ENCODE measurements at regions not wholly inside any gene's neighbourhood (a gene's known extent, or its start where the extent isn't known, plus 50 kb on each side); places are given as distances from the start of the nearest gene placed in this dataset.

- Histone ChIP-seq H3K9me3 (ENCODE audit: insufficient read depth, low read depth, low read length) (no peaks in the 10 kb centered on the region), H3K9ac (ENCODE audit: low read depth, low read length) (no peak overlapping the region), H3K36me3 (ENCODE audit: insufficient read depth, low read length) (no peaks in the 10 kb centered on the region), H3K27ac (ENCODE audit: low read depth, low read length) (no peak overlapping the region), H3K4me3 (ENCODE audit: low read length) (no peak overlapping the region), H3K4me1 (ENCODE audit: insufficient read depth, low read length) (no peaks in the 10 kb centered on the region), H3K27me3 (ENCODE audit: insufficient read depth, low read length) (no peaks in the 10 kb centered on the region)
Measured at GRCh38 chr6:126419901-126420300, 80.0 kb downstream of the CENPW start.

- H3K4me3 ChIP-seq (ENCODE audit: low read length), result no peak overlapping the region
- no peak overlapping the region for H3K9ac ChIP-seq (ENCODE audit: low read depth, low read length)
- no peak overlapping the region for H3K27ac ChIP-seq (ENCODE audit: low read depth, low read length)
- no peaks in the 10 kb centered on the region for H3K36me3 ChIP-seq (ENCODE audit: insufficient read depth, low read length)
- H3K9me3 ChIP-seq (ENCODE audit: insufficient read depth, low read depth, low read length), result no peaks in the 10 kb centered on the region
- WGBS, result 93% methylated on average over 1 of the region's 2 CpGs
- no peaks in the 10 kb centered on the region for H3K4me1 ChIP-seq (ENCODE audit: insufficient read depth, low read length)
- no peaks in the 10 kb centered on the region for H3K27me3 ChIP-seq (ENCODE audit: insufficient read depth, low read length)
Measured at GRCh38 chr6:126422912-126423311, 83.0 kb downstream of the CENPW start.

- Histone ChIP-seq H3K4me3 (ENCODE audit: low read length) (no peak overlapping the region), H3K4me1 (ENCODE audit: insufficient read depth, low read length) (no peaks in the 10 kb centered on the region), H3K36me3 (ENCODE audit: insufficient read depth, low read length) (no peaks in the 10 kb centered on the region), H3K9ac (ENCODE audit: low read depth, low read length) (no peak overlapping the region), H3K27ac (ENCODE audit: low read depth, low read length) (no peak overlapping the region), H3K9me3 (ENCODE audit: insufficient read depth, low read depth, low read length) (no peaks in the 10 kb centered on the region), H3K27me3 (ENCODE audit: insufficient read depth, low read length) (no peaks in the 10 kb centered on the region)
- 89% methylated on average over 3 of the region's 3 CpGs for WGBS
Measured at GRCh38 chr6:126427713-126428112, 87.8 kb downstream of the CENPW start.

GRCh38 chr6:126429866-126430265, 90.0 kb downstream of the CENPW start:
- no peaks in the 10 kb centered on the region for H3K36me3 ChIP-seq (ENCODE audit: insufficient read depth, low read length)
- no peak overlapping the region for H3K4me3 ChIP-seq (ENCODE audit: low read length)
- no CpG with 5 or more reads among the region's 1 CpG for WGBS
- H3K27ac ChIP-seq (ENCODE audit: low read depth, low read length), result no peak overlapping the region
- H3K27me3 ChIP-seq (ENCODE audit: insufficient read depth, low read length), result no peaks in the 10 kb centered on the region
- no peaks in the 10 kb centered on the region for H3K9me3 ChIP-seq (ENCODE audit: insufficient read depth, low read depth, low read length)
- H3K4me1 ChIP-seq (ENCODE audit: insufficient read depth, low read length), result no peaks in the 10 kb centered on the region
- H3K9ac ChIP-seq (ENCODE audit: low read depth, low read length), result no peak overlapping the region

GRCh38 chr6:126432564-126432963, 92.6 kb downstream of the CENPW start:
- Histone ChIP-seq H3K9me3 (ENCODE audit: insufficient read depth, low read depth, low read length) (no peaks in the 10 kb centered on the region), H3K27me3 (ENCODE audit: insufficient read depth, low read length) (no peaks in the 10 kb centered on the region), H3K4me1 (ENCODE audit: insufficient read depth, low read length) (no peaks in the 10 kb centered on the region), H3K27ac (ENCODE audit: low read depth, low read length) (no peak overlapping the region), H3K36me3 (ENCODE audit: insufficient read depth, low read length) (no peaks in the 10 kb centered on the region), H3K4me3 (ENCODE audit: low read length) (no peak overlapping the region), H3K9ac (ENCODE audit: low read depth, low read length) (no peak overlapping the region)

- no peak overlapping the region for H3K4me3 ChIP-seq (ENCODE audit: low read length)
- H3K27me3 ChIP-seq (ENCODE audit: insufficient read depth, low read length), result no peaks in the 10 kb centered on the region
- no peaks in the 10 kb centered on the region for H3K36me3 ChIP-seq (ENCODE audit: insufficient read depth, low read length)
- H3K9ac ChIP-seq (ENCODE audit: low read depth, low read length), result no peak overlapping the region
- H3K4me1 ChIP-seq (ENCODE audit: insufficient read depth, low read length), result no peaks in the 10 kb centered on the region
- H3K27ac ChIP-seq (ENCODE audit: low read depth, low read length), result no peak overlapping the region
- H3K9me3 ChIP-seq (ENCODE audit: insufficient read depth, low read depth, low read length), result no peaks in the 10 kb centered on the region
Measured at GRCh38 chr6:126433927-126434326, 94.0 kb downstream of the CENPW start.

- no peaks in the 10 kb centered on the region for H3K36me3 ChIP-seq (ENCODE audit: insufficient read depth, low read length)
- H3K9ac ChIP-seq (ENCODE audit: low read depth, low read length), result no peak overlapping the region
- H3K27me3 ChIP-seq (ENCODE audit: insufficient read depth, low read length), result no peaks in the 10 kb centered on the region
- no peak overlapping the region for H3K4me3 ChIP-seq (ENCODE audit: low read length)
- no peak overlapping the region for H3K27ac ChIP-seq (ENCODE audit: low read depth, low read length)
- H3K9me3 ChIP-seq (ENCODE audit: insufficient read depth, low read depth, low read length), result no peaks in the 10 kb centered on the region
- H3K4me1 ChIP-seq (ENCODE audit: insufficient read depth, low read length), result no peaks in the 10 kb centered on the region
Measured at GRCh38 chr6:126437205-126437604, 97.3 kb downstream of the CENPW start.

GRCh38 chr6:126439040-126439439, 99.1 kb downstream of the CENPW start:
- Histone ChIP-seq H3K4me3 (ENCODE audit: low read length) (no peak overlapping the region), H3K4me1 (ENCODE audit: insufficient read depth, low read length) (no peaks in the 10 kb centered on the region), H3K36me3 (ENCODE audit: insufficient read depth, low read length) (no peaks in the 10 kb centered on the region), H3K9ac (ENCODE audit: low read depth, low read length) (no peak overlapping the region), H3K27me3 (ENCODE audit: insufficient read depth, low read length) (no peaks in the 10 kb centered on the region), H3K27ac (ENCODE audit: low read depth, low read length) (no peak overlapping the region), H3K9me3 (ENCODE audit: insufficient read depth, low read depth, low read length) (no peaks in the 10 kb centered on the region)
- whole genome bisulfite sequencing, result 97% methylated on average over 1 of the region's 1 CpG

GRCh38 chr6:126440923-126441322, 101.0 kb downstream of the CENPW start:
- H3K27me3 ChIP-seq (ENCODE audit: insufficient read depth, low read length), result no peaks in the 10 kb centered on the region
- H3K4me1 ChIP-seq (ENCODE audit: insufficient read depth, low read length), result peaks cover 8% of the 10 kb centered on the region; the same call in 1 of the 2 replicates
- no peak overlapping the region for H3K9ac ChIP-seq (ENCODE audit: low read depth, low read length)
- no peaks in the 10 kb centered on the region for H3K9me3 ChIP-seq (ENCODE audit: insufficient read depth, low read depth, low read length)
- H3K4me3 ChIP-seq (ENCODE audit: low read length), result no peak overlapping the region
- no peak overlapping the region for H3K27ac ChIP-seq (ENCODE audit: low read depth, low read length)
- no peaks in the 10 kb centered on the region for H3K36me3 ChIP-seq (ENCODE audit: insufficient read depth, low read length)
- 96% methylated on average over 2 of the region's 2 CpGs for WGBS

GRCh38 chr6:126444659-126445273, 104.9 kb downstream of the CENPW start:
- H3K9ac ChIP-seq (ENCODE audit: low read depth, low read length), result no peak overlapping the region
- no peaks in the 10 kb centered on the region for H3K36me3 ChIP-seq (ENCODE audit: insufficient read depth, low read length)
- no peak overlapping the region; the same call in 1 of the 2 replicates for H3K27ac ChIP-seq (ENCODE audit: low read depth, low read length)
- H3K9me3 ChIP-seq (ENCODE audit: insufficient read depth, low read depth, low read length), result no peaks in the 10 kb centered on the region
- H3K4me1 ChIP-seq (ENCODE audit: insufficient read depth, low read length), result peaks cover 14% of the 10 kb centered on the region; the same call in 1 of the 2 replicates
- no peak overlapping the region for H3K4me3 ChIP-seq (ENCODE audit: low read length)
- H3K27me3 ChIP-seq (ENCODE audit: insufficient read depth, low read length), result no peaks in the 10 kb centered on the region

- H3K4me3 ChIP-seq (ENCODE audit: low read length), result no peak overlapping the region
- no peaks in the 10 kb centered on the region for H3K9me3 ChIP-seq (ENCODE audit: insufficient read depth, low read depth, low read length)
- no peaks in the 10 kb centered on the region for H3K27me3 ChIP-seq (ENCODE audit: insufficient read depth, low read length)
- no peaks in the 10 kb centered on the region for H3K36me3 ChIP-seq (ENCODE audit: insufficient read depth, low read length)
- no peak overlapping the region; the same call in 1 of the 2 replicates for H3K27ac ChIP-seq (ENCODE audit: low read depth, low read length)
- H3K9ac ChIP-seq (ENCODE audit: low read depth, low read length), result no peak overlapping the region
- peaks cover 14% of the 10 kb centered on the region; the same call in 1 of the 2 replicates for H3K4me1 ChIP-seq (ENCODE audit: insufficient read depth, low read length)
Measured at GRCh38 chr6:126446248-126446647, 106.3 kb downstream of the CENPW start.

GRCh38 chr6:126447367-126447766, 107.5 kb downstream of the CENPW start:
- Histone ChIP-seq H3K9ac (ENCODE audit: low read depth, low read length) (no peak overlapping the region), H3K4me3 (ENCODE audit: low read length) (no peak overlapping the region), H3K36me3 (ENCODE audit: insufficient read depth, low read length) (no peaks in the 10 kb centered on the region), H3K9me3 (ENCODE audit: insufficient read depth, low read depth, low read length) (no peaks in the 10 kb centered on the region), H3K27me3 (ENCODE audit: insufficient read depth, low read length) (no peaks in the 10 kb centered on the region), H3K27ac (ENCODE audit: low read depth, low read length) (no peak overlapping the region), H3K4me1 (ENCODE audit: insufficient read depth, low read length) (peaks cover 14% of the 10 kb centered on the region; the same call in 1 of the 2 replicates)

All from HUES64 (cell line).